GM19463 (cell line): ENCODE measurements at regions not wholly inside any gene's neighbourhood (a gene's known extent, or its start where the extent isn't known, plus 50 kb on each side); places are given as distances from the start of the nearest gene placed in this dataset.
"Not testable (repeated sequence)": the region's sequence is repeated elsewhere in the genome, so short reads cannot be mapped to it uniquely, and the experiment has no call there.

ENCODE experiments used
- ATAC-seq: cut with Tn5 transposase; IDR thresholded peaks from one replicate; pipeline ENCODE4 v1.9.1; 2021; ENCODE audit warnings: mild to moderate bottlenecking, moderate library complexity; ENCODE audit not compliant: unreplicated experiment

- ATAC-seq: no peak
These were observed 265.8 kb upstream of the TRPC7 start for GRCh38 chr5:136631186-136631585.

GRCh38 chr5:136629125-136629792 is 263.9 kb upstream of the TRPC7 start:
- ATAC-seq: no peak

DNA sequence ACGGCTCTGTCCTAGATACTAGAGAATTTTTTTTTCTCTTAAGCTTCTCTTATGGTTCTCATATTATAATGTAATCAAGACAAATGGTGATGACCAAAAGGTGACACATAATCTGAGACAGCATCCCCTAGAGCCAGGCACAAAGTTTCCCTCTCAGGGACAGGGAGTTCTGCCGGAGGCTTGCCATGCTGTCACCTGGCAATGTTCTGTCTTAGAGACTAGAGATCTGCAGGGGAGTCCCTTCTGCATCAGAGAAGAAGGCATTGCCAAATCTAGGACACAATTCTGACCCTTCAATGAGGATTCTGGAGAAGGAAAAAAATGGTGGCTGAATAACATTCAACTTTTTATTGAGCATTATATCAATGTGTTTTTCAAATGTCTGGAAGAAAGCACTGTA is 261.2 kb upstream of the TRPC7 start:
- ATAC-seq: no peak

GRCh38 chr5:136622747-136623146 is 257.4 kb upstream of the TRPC7 start:
- ATAC-seq: no peak

GRCh38 chr5:136621743-136622142 is 256.4 kb upstream of the TRPC7 start:
- no peak for ATAC-seq

DNA sequence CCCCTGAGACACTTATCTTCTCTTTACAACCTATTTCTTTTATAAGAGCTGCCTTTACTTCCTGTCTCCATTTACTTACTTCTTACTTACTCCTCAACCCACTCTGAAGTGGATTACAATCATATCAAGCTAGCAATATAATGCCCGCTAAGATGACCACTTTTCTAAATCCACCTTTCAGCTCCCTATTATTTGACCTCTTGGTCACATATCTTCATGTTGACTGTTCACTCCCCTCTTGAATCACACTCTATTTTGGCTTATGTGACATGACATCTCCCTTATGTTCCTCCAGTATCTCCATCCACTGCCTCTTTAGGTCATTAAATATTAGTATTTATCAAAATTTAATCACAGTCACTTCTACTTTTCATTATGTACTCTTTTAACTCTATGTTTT is 255.3 kb upstream of the TRPC7 start:
- no peak for ATAC-seq

GRCh38 chr5:136620016-136620419 is 254.7 kb upstream of the TRPC7 start:
- ATAC-seq: no peak

- ATAC-seq: no peak
These were observed 254.2 kb upstream of the TRPC7 start for GRCh38 chr5:136619556-136619955.

GRCh38 chr5:136615251-136616119 is 250.1 kb upstream of the TRPC7 start:
- no peak for ATAC-seq

DNA sequence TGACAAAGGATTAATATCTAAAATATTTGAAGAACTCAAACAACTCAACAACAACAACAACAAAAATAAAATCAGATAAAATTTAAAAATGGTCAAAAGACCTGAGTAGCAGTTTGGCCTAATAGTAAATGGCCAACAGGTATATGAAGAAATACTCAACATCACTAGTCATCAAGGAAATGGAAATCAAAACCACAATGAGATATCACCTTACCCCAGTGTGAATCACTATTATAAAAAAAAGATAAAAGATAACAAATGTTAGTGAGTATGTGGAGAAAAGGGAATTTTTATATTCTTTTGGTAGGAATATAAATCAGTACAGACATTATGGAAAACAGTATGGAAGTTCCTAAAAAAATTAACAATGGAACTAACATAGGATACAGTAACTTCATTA is 247.9 kb upstream of the TRPC7 start:
- ATAC-seq: no peak

GRCh38 chr5:136605638-136606037 is 240.3 kb upstream of the TRPC7 start:
- ATAC-seq: no peak

DNA sequence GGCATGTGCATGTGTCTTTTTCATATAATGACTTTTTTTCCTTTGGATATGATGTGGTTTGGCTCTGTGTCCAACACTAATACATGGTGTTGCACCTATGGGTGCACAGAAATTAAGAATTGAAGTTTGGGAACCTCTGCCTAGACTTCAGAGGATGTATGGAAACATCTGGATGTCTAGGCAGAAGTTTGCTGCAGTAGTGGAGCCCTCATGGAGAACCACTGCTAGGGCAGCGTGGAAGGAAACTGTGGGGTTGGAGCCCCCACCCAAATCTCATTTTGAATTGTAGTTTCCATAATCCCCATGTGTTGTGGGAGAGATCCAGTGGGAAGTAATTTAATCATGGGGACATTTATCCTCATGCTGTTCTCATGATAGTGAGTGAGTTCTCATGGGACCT is 235.0 kb upstream of the TRPC7 start:
- ATAC-seq: no peak

GRCh38 chr5:136598802-136599404 is 233.6 kb upstream of the TRPC7 start:
- no peak for ATAC-seq

GRCh38 chr5:136594416-136594815 is 229.1 kb upstream of the TRPC7 start:
- ATAC-seq: no peak

GRCh38 chr5:136590581-136590980 is 225.2 kb upstream of the TRPC7 start:
- no peak for ATAC-seq

GRCh38 chr5:136586196-136586595 is 220.9 kb upstream of the TRPC7 start:
- no peak for ATAC-seq

DNA sequence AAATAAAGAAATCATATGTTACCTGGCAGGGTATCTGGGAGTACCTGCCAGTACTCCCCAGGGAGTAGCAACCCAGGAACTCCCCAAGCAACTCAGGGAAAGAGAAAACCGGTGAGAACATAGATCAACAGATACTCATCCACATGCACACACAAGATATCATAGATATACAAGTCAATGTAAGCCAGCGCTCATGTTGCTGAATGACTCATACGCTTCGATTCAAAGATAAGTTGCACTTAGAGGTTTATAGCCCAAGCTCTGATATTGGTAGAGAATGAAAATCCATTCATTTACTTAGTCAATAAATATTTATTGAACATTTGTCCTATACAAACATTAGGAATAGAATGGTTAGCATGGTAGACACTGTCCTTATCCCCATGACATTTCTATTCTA is 219.1 kb upstream of the TRPC7 start:
- no peak for ATAC-seq

GRCh38 chr5:136579238-136579637 is 213.9 kb upstream of the TRPC7 start:
- ATAC-seq: no peak

DNA sequence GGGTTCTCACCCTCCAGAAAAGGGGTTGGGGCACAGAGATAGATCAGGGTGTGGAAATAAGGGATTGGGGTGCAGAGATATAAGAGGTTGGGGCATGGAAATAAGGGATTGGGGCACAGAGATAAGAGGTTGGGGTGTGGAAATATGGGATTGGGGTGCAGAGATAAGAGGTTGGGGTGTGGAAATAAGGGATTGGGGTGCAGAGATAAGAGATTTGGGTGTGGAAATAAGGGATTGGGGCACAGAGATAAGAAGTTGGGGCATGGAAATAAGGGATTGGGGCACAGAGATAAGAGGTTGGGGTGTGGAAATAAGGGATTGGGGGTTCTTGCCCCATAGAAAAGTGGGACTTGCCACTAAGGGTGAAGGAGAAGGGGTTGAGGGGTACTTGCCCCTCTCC is 204.5 kb upstream of the TRPC7 start:
- ATAC-seq: not testable (repeated sequence)

DNA sequence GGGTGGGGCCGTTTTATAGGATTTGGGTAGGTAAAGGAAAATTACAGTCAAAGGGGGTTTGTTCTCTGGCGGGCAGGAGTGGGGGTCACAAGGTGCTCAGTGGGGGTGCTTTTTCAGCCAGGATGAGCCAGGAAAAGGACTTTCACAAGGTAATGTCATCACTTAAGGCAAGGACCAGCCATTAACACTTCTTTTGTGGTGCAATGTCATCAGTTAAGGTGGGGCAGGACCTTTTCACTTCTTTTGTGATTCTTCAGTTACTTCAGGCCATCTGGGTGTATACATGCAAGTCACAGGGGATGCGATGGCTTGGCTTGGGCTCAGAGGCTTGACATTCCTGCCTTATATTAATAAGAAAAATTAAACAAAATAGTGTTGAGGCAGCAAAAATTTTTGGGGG is 200.1 kb upstream of the TRPC7 start:
- ATAC-seq: not testable (repeated sequence)

GRCh38 chr5:136565050-136565449 is 199.7 kb upstream of the TRPC7 start:
- ATAC-seq: not testable (repeated sequence)

DNA sequence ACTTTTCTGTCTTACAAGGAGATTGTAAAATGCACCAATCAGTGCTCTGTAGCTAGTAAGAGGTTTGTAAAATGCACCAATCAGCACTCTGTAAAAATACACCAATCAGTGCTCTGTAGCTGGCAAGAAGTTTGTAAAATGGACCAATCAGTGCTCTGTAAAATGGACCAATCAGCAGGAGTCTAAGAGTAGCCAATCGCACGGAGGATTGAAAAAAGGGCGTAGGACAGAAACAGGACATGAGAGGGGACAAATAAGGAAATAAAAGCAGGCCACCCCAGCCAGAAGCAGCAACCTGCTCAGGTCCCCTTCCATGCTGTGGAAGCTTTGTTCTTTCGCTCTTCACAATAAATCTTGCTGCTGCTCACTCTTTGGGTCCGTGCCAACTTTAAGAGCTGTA is 199.1 kb upstream of the TRPC7 start:
- not testable (repeated sequence) for ATAC-seq
